GM19025 (cell line): ENCODE measurements at regions not wholly inside any gene's neighbourhood (a gene's known extent, or its start where the extent isn't known, plus 50 kb on each side); places are given as distances from the start of the nearest gene placed in this dataset.
"Not testable (repeated sequence)": the region's sequence is repeated elsewhere in the genome, so short reads cannot be mapped to it uniquely, and the experiment has no call there.

ENCODE experiments used
- ATAC-seq: cut with Tn5 transposase; IDR thresholded peaks from one replicate; pipeline ENCODE4 v1.9.1; 2021; ENCODE audit warnings: mild to moderate bottlenecking, low read depth, moderate library complexity; ENCODE audit not compliant: unreplicated experiment

DNA sequence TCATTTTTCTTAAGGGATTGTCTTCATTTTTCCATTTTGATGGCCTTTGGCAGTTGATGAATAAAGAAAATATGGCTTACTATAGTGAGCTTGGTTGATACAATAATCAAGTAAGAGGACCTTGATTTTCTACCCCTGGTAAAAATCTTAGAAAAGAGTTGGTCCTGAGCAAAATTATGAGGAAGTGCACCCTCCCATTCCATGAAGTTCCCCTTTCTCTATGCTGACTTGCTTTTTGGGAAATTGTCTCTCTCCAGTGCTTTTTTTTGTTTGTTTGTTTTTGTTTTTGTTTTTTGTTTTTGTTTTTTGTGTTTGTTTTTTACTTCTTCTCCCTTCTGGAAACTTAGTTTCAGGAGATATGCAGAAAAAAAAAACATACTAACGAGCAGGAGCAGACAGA is 449.2 kb upstream of the ACTBL2 start:
- ATAC-seq = no peak

DNA sequence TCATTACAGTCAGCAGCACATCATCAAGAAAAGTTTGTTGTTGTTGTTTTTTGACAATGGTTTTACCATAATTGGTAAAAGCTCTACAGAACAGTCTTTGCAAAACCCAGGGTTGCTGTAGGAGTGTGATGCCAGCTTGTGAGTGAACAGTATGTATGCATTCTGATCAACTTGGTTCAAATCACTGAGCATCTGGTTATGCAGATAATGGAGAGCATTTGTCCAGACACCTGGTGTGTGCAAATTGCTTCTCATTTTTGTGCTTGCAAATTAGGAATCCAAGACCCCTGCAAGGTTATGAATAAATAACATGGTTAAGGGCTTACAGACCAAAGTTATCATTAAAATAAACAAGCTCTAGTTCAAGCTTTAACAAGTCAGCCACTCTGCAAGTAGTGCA is 448.7 kb upstream of the ACTBL2 start:
- ATAC-seq = no peak

DNA sequence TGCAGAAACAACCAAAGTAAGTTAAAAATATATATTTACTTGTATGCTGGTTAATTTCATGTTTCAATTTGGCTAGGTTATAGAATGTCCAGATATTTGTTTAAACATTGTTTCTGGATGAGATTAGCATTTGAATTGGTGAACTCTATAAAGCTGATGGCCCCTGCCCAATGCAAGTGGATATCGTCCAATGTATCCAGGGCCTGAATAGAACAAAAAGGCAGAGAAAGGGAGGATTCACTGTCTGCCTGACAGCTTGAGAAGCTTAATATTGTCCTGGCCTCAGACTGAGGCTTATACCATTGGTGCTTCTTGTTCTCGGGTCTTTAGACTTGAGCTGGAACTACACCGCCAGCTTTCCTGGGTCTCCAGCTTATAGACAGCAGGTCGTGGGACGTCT is 446.7 kb upstream of the ACTBL2 start:
- no peak for ATAC-seq

DNA sequence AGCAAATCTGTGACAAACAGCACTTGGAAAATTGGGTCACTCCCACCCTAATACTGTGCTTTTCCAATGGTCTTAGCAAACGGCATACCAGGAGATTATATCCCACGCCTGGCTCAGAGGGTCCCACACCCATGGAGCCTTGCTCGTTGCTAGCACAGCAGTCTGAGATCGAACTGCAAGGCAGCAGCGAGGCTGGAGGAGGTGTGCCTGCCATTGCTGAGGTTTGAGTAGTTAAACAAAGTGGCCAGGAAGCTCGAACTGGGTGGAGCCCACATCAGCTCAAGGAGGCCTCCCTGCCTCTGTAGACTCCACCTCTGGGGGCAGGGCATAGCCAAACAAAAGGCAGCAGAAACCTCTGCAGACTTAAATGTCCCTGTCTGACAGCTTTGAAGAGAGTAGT is 440.5 kb upstream of the ACTBL2 start:
- not testable (repeated sequence) for ATAC-seq

DNA sequence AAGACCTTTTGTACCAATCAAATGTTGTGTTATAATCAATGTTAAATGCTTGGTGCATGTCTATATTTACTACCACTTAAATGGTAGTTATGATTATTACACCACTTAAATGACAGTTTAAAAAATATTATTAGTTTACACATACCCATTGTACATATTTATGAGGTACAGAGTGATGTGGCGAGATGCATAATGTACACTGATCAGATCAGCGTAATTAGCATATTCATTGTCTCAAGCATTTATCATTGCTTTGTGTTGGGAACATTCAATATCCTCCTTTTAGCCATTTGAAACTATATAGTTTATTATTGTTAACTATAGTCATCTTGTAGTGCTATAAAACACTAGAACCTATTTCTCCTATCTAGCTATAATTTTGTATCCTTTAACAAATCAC is 434.4 kb upstream of the ACTBL2 start:
- ATAC-seq = no peak

DNA sequence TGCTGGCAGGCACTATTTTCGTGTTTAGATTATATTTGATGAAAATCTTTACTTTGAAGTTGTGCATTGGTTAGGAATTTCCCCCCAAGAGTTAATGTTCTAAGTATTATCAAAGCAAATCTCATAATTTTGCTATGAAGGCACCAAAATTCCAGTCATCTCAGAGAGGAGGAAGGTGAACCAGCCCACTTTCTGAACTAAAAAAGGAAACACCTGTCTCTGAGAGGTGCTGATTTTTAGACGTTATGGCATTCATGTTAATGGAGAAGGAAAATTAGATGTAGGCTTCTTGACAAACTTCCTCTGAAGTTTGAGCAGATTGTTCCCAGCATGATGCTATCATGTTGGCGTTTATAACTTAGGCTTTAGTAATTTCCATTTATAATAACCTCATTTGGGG is 432.9 kb upstream of the ACTBL2 start:
- no peak for ATAC-seq

DNA sequence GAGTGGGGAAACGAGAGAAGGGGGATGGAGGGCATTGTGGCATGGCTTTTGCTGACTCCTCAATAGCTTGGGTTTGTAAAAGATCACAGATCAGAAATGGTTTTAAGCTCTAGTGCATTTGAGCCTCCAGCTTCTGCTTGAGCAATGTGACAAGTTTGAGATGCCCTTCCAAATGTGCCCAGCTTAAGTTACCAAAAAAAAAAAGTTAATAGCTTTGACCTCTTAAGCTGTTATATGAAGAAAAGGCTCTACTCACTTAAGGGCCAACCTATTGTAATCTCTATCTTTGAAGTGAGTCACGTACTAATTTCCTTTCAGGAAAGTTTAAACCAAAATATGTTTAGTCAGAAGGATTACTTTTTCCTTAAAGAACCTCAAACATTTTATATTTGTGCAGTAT is 428.8 kb upstream of the ACTBL2 start:
- ATAC-seq = no peak

DNA sequence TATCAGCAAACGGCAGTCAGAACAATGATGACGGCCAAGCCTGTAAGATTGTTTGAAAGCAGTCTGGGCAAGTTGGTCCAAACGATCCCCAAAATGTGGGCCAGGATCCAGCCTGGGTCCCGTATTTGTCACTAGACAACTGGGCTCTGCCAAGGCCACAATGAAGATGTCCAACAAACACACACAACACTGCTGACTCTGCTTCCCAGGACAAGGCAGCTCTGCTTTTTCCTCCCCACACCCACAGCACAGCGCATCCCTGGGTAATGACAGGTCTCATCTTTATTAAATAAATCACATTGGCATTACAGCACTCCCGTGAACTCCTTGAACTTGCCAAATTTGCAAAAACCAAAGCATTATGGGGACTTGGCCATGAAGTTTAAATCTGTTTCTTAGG is 424.1 kb upstream of the ACTBL2 start:
- ATAC-seq = no peak

DNA sequence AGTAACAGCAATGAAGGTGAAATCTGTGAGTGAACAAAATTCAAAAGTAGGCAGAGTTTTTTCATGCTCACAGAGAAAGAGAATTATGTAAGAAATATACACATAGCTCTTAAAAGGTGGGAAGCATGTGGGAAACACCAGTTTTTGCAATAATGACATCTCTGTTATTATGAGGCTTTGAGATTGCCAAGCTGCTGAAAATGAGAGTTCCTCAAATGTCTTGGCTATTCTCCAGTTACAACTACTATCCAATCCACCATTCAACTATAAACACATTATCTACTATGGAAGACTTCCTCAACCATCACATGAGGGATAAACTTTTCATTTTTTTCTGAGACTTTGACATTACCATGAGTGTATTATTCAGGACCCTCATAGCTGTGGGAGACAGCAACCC is 420.8 kb upstream of the ACTBL2 start:
- no peak for ATAC-seq

DNA sequence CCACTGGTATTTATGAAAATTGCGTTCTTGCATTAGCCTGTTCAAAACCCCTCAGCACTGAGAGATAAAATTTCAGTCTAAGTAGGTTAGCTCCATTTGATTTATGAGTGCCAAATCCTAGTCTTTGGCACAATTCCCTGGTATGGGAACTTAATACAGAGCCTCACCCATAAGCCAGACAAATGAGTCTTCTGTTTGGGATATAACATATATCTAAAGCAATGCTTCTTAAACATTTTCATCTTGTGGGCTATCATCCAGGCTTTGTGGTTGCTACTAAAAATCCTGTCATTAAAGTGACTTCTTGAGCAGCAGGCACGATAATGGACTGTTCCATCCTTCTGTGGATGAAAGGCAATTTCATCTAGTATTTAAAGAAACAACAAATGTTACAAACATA is 419.5 kb upstream of the ACTBL2 start:
- ATAC-seq = no peak

DNA sequence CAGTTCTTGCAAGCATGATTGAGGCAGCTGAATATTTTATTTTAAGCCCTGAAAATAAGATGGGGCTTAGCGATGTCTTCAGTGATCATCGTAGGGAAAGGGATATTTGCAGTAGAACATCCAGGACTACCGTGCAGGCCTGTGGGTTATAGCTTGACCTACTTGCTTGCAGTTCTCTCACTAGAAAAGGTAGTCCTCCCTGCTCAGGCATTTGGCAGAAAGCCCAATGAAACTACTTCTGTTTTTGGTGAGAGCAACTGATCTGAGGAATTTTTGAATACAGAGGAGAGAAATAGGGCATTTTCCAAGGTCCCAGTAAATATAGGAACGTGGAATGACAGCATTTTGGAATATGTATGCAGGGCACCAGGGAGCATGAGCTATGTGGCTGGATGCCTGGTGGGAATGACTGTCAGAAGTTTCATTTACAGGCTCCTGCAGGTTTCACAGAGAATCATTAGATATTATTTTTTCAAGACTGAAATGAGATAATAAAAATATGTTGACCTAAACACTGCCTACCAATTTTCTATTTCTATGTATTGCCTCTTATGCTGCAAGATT is 417.9 kb upstream of the ACTBL2 start:
- ATAC-seq = no peak

DNA sequence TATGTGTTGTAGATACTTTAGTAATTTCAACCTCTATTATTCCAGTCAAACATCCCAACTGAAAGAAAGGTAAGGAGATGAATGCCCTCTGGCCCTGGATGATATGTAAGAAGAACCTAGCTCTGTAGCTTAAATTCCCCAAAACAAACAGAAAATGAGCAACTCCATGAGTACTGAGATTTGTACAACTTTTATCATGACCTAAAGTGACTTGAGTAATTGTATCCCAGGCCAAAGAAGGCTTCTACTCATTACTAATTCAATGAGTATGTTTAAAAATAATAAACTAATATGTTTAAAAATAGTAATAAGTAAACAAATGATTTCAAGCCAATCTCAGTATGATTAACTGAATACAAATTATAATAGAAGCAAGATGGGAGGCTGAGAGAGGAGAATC is 414.0 kb upstream of the ACTBL2 start:
- ATAC-seq = no peak

DNA sequence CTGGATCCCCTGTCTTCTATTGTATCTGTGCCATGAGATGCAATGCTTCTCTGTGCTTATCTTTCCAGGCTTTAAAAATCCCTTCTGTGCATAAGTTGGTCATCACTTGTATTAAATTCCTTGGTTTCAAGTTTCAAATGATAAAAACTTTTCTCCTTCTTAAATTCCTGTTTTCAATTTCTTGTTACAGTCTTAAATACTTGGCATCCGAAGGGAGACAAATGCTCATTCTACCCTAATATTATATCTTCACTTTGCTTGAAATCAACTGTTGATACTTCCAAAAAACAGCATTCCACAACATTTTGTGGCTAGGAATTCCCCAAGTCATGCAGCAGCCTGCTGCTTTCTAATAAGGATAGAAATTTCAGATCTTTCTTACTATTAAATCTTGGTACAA is 413.2 kb upstream of the ACTBL2 start:
- no peak for ATAC-seq

DNA sequence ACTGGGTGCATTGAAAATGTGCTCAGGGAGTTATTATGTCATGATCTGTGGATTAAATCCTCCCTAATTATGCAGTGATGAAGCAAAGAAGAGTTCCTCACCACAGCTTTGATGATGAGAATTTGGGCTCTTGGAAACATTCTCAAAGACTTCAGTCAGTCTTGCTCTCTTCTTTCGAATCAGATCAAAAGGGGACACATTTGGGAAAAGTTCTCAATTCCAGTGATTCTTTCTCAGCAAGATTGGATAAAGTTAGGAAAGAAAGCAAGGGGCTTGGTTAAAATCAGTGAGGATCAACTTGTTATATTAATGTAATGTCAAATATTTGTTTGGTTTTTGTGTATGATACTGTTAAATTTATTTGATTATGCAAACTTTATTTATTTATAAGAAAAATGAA is 411.3 kb upstream of the ACTBL2 start:
- no peak for ATAC-seq

DNA sequence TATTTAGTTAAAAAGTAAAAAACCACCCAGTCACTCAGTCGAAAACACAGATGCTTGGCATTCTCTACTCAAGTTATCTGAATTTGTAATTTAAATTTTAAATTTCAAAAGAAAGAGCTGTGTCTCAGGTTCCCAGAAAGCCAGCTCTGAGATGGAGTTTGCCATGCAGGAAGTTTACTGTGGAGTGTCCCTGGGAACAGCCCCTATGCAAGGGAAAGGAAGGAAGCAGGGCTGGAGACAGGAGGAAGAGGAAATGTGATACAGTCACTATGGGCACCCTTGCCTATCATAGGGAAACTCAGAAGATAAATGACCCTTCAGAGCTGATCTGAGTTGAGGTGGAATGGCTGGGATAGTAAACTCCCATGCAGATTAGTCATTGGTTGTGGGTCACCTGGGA is 408.8 kb upstream of the ACTBL2 start:
- ATAC-seq = no peak

DNA sequence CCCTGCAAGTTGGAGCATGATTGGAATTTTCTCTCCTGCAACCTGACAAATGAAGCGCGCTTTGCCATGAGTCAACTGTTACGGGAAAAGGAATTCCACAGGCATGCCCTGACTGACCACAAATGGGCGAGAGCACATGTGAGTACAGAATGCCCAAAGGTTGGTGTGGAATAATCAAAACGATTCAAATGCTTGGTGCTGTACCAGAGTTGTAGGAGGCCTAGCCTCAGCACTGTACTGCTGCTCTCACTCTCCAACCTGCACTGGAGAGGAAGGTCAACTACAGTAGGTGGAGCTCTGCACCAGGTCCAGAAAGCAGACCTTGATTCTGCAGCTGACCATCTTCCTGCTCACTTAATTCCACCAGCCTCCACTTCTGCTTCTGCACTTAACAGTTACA is 406.9 kb upstream of the ACTBL2 start:
- ATAC-seq = no peak

DNA sequence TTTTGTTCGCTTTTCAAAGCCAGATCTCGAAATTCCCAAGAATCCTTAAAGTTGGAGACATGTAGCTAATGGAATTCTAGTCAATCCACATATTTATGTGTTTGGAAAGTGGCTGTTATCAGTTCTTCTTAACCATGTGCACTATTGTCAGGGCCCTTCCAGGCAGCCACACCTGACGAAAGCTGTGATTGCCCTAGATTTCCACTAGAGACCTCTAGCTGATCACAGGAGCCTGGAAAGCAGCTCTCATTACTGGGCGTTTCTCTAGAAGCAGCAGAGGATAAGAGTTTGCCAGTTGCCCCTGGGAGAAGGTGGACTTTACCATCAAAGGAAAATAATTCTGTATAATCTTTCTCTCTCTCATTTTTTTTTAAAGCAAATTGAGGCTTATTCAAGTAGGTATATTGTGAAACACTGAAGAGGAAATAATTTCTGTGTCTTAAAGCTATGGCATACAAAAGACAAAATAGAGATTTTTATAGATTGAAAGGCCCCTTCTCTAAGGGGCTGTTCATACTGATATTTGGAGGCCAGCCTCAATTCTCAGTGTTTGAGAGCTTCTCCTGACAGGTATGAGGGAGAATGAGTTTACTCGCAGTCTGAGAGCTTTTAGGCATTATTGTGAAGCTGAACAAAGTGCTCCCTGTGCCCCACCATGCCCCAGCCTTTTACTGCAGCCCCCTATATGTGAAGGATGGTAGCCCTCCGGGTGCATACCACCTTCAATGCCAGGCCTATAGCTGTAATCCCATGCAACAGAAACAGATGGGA is 405.4 kb upstream of the ACTBL2 start:
- no peak for ATAC-seq

DNA sequence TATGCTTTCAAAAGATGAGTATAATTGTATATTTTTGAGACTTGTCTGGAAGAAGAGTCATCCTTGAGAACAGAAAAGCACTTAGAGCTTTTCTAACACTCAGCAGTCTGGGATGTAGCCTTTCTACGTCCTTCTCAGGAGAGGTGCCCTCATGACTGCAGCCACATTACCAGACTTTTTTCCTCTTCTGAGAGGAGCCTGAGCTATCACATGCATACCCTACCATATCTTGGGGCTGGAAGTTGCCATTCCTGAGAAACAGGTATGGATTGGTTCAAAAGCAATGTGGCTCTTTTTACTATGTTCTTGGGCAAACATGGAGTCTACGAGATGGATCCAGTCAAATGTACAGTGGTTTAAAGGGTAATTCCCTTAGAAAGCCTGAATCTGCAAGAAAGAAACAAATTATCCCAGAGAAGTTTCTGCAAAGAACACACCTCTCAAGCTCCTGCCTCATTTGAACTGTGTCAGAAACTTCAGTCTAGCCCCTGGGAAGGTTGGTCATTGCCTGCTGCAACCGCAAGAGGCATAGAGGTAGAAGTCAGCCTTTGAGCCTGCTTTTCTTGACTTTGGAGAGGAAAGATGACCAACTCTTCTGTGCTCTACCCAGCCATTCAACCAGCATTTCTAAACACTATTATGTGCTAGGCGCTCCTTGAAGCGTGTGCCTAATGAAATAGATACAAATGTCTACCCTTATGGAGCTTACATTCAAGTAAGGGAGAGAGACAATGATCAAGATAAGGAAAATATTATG is 401.9 kb upstream of the ACTBL2 start:
- ATAC-seq = no peak

DNA sequence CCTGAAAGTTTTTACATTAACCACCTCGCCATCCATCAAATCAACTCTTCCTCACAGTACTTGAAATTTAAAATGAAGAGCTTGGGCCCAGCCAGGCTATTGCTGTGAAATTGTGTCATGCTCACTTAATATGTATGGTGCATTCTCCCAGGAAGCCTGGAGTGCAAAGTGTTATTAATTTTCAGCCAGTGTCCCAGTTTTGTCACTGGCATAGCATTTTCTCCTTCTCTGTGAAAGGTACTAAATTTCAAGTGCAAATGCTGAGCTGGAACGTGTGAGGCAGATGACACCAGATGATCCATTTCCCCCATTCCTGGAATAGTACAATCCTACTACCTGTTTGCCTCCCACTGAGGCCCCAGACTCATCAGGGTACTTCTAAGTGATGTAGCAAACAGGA is 397.6 kb upstream of the ACTBL2 start:
- ATAC-seq = no peak

DNA sequence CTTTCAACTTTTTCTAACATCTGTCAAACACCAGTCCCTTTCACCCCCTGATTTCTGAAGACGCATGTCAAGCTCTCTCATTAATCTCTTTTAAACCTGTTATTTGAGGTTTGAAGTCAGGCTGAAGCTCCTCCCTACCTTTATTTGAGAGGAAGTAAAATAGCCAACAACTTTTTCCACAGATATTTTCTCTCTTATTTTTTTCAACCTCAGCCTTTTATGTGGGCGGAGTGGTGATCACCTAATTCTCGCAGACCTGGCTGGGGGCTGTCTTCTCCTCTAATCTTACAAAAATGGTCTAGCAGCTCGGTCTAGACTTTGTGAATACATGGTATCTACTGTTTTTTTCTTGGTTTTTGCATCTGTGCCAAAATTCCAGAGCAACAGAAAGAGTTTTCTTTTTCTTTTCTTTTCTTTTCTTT is 395.7 kb upstream of the ACTBL2 start:
- ATAC-seq = no peak

DNA sequence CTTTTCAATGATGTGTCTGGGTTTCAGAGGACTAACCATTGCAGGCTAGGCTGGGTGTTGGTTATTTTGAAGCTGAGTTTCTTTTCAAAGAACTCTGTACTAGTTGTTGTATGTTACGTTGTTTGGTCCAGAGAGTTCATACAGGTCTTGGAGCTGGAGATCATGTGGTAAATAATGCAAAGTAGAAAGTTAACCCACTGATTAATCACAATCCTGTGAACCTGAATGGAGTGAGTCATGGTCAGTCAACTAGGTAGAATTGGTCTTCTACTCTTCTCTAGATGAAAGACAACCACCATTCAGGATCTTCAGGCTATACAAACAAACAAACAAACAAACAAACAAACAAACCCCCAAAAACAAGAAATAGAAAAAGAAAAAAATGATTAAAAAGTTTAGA is 388.9 kb upstream of the ACTBL2 start:
- ATAC-seq = no peak

DNA sequence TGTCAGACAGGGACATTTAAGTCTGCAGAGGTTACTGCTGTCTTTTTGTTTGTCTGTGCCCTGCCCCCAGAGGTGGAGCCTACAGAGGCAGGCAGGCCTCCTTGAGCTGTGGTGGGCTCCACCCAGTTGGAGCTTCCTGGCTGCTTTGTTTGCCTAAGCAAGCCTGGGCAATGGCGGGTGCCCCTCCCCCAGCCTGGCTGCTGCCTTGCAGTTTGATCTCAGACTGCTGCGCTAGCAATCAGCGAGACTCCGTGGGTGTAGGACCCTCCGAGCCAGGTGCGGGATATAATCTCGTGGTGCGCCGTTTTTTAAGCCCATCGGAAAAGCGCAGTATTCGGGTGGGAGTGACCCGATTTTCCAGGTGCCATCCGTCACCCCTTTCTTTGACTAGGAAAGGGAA is 387.7 kb upstream of the ACTBL2 start:
- ATAC-seq = not testable (repeated sequence)
